ENCODE measurements at regions not wholly inside any gene's neighbourhood (a gene's known extent, or its start where the extent isn't known, plus 50 kb on each side); places are given as distances from the start of the nearest gene placed in this dataset.

DNA sequence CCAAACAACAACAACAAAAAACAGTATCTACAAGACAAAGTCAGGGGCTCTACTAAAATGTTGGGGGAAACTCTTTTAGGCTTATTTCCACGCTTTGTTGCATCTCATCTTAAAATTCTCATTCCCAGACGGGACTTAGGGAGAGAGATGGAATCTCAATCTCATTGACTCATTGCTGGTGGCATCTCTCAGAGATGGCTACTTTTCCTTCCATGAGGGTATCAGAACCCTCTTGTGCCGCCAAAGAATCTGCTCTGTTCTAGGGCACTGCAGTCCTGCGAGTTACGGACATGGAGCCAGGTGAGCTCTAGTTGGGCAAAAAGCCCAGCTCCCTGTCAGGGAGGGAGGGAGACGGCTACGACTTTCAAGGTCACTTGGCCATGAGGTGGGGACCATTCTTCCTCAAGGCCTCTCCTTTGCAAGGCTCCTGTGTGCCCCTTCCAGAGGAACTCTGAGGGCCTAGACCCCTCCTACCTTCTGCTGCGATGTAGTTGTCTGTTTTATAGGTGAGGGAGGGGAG, 68.0 kb downstream of the MYCN start:
- no peak for DNase-seq (ENCODE audit: low read depth in 2 of 2)

DNA sequence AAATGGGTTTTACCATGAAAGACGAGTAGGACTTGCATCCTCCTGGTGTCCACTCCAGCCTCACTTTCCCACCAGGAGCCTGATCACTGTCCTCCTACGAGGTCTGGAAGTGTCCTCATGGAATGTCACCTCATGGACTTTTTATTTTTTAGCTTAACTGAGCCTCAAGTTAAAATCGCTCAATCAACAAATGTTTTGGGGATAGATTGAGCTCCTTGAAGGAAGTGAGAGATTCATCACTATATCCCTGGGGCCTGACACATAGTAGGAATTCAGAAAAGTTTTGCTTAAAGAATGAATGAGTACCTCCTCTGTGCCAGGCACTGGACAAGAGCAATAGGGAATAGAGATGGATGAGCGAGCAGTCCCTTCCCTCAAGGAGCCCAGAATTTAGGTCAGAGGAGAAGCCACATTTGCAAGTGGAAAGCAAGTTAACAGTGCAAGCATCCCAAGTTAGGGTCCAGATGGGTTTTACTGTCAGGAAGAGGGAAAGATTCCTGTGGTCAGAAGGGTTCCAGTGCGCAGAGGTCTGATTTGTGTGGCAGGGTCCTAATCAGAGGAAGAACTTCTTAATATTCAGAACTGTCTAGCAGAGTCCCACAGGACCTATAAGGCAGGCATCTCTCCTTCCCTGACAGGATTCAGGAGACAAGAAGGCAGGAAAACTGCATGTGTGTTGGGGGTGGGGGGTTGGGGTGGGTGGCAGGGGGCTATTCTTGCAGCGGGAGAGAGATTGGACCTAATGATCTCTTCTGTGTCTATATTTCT, 67.0 kb downstream of the MYCN start:
- no peak for DNase-seq (ENCODE audit: low read depth in 2 of 2)

DNA sequence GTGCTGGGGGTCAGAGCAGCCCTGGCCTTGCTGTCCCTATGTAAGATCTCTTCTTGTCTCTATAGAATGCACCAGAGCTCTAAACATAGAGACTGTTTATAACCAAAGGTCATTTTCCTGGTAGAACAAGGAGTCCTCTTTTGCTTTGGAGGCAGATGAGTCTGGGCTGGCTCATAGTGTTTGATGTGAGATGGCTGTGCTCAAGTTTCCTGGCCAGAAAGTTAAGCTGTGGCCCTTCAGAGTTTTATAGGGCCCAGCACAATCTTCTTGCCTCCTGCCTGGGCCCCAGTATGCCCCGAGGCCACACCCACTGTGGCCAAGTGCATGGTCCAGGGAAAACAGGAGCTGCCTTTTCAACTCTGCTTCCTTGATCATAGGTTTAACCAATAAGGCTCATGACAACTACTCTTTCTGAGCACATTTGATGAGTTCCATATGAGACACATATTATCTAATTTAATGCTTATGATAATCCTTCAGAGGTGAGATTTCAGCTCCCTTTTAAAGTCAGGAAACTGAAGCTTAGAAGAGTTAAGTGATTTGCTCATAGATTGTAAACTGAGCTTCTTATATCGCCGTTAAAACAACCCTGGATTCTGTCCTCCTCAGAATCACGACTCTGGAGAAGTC, 66.3 kb downstream of the MYCN start:
- no peak for DNase-seq (ENCODE audit: low read depth in 2 of 2)

DNA sequence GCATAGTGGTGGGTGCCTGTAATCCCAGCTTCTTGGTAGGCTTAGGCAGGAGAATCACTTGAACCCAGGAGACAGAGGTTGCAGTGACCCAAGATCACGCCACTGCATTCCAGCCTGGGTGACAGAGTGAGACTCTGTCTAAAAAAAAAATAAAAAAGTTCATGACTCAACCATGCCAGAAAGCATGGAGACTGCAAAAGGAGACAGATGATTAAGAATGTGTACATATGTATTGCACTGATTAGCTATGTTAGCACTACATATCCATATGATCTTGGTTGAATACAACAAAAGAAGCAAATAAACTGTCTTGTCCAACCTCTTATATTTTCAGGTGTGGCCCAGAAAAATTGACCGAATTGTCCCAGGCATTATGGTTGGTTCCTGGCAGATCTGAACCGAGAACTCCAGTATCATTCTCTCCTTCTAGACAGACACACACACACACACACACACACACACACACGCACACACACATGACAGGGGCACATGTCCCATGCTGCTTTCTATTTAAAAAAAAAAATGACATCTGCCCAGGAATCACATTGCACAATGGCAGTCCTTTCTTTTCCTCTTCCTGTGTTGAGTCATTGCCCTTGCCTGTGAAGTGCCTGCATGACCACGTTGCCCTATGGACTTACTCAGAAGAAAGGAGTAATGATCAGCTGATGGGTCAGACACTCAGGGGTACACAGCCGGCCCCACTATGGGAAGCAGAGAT, 65.6 kb downstream of the MYCN start:
- no peak for DNase-seq (ENCODE audit: low read depth in 2 of 2)

DNA sequence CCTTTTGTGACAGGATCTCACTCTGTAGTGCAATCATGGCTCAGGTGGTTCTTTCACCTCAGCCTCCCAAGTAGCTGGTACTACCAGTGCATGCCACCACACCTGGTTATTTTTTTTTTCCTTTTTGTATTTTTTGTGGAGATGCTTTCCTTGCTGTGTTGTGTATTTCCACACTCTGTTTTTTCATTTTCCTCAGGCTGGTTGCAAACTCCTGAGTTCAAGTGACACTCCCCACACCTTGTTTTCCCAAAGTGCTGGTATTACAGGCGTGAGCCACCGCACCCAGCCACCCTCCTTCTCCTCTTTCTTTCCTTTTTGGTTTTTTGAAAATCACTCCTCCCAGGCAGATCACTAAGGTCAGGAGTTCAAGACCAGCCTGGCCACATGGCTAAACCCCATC, 65.0 kb downstream of the MYCN start:
- no peak for DNase-seq (ENCODE audit: low read depth in 2 of 2)

DNA sequence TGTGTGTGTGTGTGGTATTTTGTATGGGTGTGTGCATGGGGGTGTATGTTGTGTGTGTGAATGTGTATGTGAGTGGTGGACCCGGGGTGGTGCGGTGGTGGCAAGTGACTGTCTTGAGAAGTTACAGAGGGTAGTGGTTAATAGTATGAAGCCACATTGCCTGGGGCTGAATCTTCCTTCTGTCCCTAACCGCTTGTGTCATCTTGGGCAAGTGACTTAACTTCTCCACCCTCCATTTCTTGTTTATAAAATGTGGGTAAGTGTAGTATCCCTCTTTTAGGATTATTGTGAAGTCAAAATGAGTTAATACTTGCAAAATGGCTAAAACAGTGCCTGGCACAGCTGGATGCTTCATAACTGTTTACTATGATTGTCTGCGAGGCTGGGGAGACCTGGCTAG, 63.5 kb downstream of the MYCN start:
- DNase-seq (ENCODE audit: low read depth in 2 of 2) = no peak

DNA sequence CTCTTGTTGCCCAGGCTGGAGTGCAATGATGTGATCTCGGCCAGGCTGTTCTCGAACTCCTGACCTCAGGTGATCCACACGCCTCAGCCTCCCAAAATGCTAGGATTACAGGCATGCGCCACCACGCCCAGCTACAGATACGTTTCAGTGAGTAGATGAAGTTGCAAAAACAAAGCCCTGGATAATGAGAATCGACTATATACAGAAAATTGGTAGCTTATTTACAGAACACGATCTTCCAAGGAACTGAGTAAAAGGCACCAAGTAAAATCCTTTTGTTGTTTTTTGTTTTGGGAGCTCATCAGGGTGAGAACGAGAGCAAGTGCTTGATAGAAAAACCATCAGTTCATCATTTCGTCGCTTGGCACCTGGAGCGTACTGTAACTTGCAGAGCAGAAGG, 62.8 kb downstream of the MYCN start:
- no peak for DNase-seq (ENCODE audit: low read depth in 2 of 2)

DNA sequence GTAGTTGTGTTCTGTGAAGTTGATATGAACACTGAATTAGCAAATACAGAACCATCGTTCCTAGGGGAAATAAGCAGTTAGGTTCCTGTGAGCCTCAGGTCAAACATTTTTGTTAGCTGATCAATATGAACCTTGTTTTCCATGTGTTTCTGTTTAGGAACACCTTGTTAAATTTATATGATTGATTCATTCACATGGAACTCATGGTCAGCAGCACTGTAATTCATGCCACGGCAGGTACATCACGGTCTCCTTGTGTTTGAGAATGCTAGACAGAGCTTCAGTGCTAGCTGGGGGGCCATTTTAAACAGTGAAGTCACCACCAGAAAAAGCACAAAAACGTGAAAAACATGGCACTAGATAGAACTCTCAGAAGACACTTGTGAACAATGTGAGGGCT, 62.2 kb downstream of the MYCN start:
- DNase-seq (ENCODE audit: low read depth in 2 of 2) = no peak

DNA sequence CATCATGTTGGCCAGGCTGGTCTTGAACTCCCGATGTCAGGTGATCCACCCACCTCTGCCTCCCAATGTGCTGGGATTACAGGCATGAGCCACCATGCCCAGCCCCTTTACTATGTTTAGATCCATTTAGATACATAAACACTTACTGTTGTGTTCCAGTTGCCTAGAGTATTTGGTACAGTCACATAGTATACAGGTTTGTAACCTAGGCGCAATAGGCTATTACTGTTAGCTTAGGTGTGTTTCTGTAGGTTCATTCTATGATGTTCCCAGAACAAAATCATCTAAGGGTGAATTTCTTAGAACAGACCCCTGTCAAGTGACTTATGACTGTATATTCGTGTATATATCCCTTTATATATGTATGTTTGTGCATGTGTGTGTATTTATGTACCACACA, 61.8 kb downstream of the MYCN start:
- DNase-seq (ENCODE audit: low read depth in 2 of 2) = no peak

DNA sequence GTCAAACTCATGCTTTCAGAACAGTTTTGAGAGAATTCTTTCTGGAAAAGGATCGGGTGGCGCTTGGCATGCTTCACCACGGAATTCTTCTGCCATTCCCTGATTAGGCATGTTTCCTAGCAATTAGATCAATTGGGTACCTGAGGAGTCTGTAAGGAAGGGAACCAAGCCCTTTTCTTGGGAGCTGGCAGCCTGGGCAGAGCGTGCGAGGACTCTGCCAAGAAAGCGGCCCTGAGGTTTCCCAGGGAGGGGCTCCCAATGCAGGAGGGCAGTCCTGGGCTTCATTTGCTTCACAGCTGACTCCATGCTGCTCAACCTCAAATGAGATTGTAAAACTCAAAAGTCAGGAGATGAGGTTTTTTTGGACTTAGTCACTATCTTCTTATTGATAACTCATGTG, 60.3 kb downstream of the MYCN start:
- DNase-seq (ENCODE audit: low read depth in 2 of 2) = no peak

DNA sequence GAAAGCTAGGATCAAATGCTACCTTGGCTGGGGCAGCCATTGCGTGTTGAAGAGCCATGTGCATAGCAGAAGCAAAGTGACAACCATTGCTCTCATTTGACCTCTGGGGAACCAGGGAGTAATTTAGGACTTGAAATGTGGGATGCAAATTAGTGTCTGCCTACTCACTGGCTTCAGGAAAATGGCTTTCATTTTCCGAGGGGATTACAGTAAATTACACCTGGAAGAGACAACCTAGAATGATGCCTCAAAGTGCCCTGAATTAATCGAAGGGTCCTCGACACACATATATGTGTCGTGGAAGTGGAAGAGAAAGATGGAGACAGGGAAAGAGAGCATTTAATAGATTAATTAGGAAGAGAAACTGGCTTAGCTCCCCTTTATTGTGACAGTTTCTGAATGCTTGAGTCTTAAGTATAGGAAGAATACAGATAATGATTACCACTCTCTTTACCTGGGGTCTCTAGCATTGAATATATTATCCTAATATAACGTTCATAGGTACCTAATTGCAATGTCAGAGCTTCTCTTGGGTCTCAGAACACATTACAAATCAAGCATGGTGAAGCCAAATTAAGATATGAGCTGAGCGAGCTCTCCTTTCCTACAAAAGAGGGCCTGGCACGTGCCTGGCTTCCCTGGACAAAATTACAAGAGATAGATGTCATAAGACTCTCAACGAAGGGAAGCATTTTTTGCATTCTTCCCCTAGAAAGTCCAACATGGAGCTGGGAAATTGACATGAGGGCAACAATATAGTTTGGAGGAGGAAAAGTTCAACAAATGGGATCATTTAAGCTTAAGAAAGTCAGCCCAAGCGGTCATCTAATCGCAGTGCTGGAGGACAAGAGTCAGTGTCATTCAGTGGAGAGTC, 59.5 kb downstream of the MYCN start:
- DNase-seq (ENCODE audit: low read depth in 2 of 2) = no peak

DNA sequence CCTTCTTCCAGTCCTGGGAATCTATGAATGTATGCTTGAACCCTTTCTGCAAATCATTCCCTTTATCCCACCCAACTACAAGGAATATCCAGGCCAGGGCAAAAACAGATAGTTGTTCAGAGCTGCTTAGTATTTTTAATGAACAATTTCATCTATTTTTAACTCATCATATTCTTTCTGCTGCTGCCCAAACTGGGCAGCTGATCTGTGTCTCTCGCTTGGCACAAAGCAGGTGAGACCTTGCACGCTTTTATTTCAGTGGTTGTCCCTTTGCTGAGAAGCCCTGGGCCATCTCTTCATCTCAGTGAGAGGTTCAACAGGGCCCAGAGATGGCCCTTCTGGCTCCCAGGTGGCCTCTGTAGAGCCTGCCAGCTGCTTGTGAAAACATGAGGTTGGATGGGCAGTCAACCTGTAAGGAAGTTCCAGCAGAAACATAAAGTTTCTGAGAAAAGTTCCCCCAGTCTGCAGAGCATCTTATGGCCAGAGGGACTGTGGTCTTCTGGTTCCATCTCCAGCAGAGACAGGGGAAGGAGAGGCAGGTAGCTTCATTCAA, 57.5 kb downstream of the MYCN start:
- DNase-seq (ENCODE audit: low read depth in 2 of 2) = no peak

DNA sequence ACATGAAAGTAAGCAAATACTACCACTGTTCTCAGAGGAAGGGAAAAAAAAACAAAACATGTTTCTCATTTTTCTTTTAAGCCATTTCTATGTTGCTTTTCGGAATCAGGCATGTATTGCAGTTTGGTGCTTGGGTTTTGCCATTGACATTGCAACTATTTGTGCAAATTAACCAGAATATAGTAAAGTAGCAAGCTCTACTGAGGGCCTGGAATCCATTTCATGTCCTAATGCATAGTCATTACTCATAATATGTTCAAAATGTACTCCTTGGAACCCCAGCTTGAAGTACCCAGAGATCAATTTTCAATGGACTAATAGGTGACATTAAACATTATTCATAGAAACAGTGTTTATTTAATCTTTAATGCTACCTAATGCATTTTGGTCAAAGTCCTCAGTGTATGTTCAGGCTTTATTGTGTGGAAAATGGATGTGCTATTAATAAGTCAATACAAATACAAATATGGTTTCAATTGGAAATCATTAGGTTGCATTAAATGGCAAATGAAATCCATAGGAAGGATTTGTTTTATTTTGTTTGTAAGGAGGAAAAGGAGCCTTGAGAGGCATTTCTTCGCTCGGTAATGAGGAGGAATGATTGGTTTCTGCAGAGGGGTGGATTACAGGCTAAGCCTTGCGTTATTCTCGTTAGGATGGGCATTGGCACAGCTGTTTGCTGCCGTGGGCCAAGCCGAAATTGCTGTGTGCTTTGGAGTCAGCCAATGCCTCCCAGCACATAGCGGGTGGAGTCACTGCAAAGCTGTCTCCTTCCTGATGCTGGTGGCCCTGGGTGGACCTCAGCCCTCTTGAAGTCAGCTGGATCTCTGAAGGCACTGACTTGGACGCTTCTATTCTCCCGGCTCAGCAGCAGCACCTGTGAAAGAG, 56.4 kb downstream of the MYCN start:
- no peak for DNase-seq (ENCODE audit: low read depth in 2 of 2)

All from stimulated activated CD4-positive, alpha-beta T cell treated with anti-CD3 and anti-CD28 coated beads, Interleukin-12 subunit alpha, Interleukin-12 subunit beta, amount 100 ng/mL, for 24 hours (primary cell).